DND-41 (cell line): ENCODE measurements at regions not wholly inside any gene's neighbourhood (a gene's known extent, or its start where the extent isn't known, plus 50 kb on each side); places are given as distances from the start of the nearest gene placed in this dataset.

Experiments used
- ATAC-seq: fragments of 200-7000 bp; cut with Tn5 transposase; 3 replicates; pipeline ENCODE4 v1.9.1; 2021; ENCODE audit warnings: low read depth; ENCODE audit not compliant: insufficient read depth
- DNase-seq: peaks from one replicate; pipeline ENCODE4 v3.0.0-alpha.2; 2020
- H2AFZ ChIP-seq: 2 replicates; pipeline ENCODE4 v1.6.0; 2012; ENCODE audit warnings: low read depth, low read length
- H3K27ac ChIP-seq: 2 replicates; pipeline ENCODE4 v1.5.1; 2012; ENCODE audit warnings: low read length, inconsistent platforms
- H3K27me3 ChIP-seq: fragments of 200-600 bp; sonication (generic); 2 replicates; pipeline ENCODE4 v1.6.0; 2012; ENCODE audit warnings: low read length, mild to moderate bottlenecking, inconsistent platforms; ENCODE audit not compliant: insufficient read depth, poor library complexity
- H3K36me3 ChIP-seq: 2 replicates; pipeline ENCODE4 v1.5.1; 2012; ENCODE audit warnings: low read length, inconsistent platforms; ENCODE audit not compliant: insufficient read depth
- H3K4me1 ChIP-seq: 2 replicates; pipeline ENCODE4 v1.5.1; 2012; ENCODE audit warnings: mild to moderate bottlenecking, low read length; ENCODE audit not compliant: insufficient read depth
- H3K4me2 ChIP-seq: 2 replicates; pipeline ENCODE4 v1.6.0; 2012; ENCODE audit warnings: mild to moderate bottlenecking, moderate library complexity, low read length, inconsistent platforms; ENCODE audit not compliant: insufficient read depth
- H3K4me3 ChIP-seq, 2 experiments: fragments of 200-600 bp in 1 of 2; shearing (Covaris generic) in 1 of 2; 2 replicates each; pipeline ENCODE4 v1.5.1; 2012 to 2016; ENCODE audit warnings: inconsistent platforms in 2 of 2, low read length in 2 of 2, mild to moderate bottlenecking in 2 of 2, low read depth in 1 of 2, moderate library complexity in 1 of 2
- H3K79me2 ChIP-seq: 2 replicates; pipeline ENCODE4 v1.6.0; 2012; ENCODE audit warnings: low read length, inconsistent platforms; ENCODE audit not compliant: insufficient read depth
- H3K9ac ChIP-seq: 2 replicates; pipeline ENCODE4 v1.6.0; 2012; ENCODE audit warnings: low read depth, mild to moderate bottlenecking, inconsistent platforms, low read length, moderate library complexity
- H3K9me3 ChIP-seq: 2 replicates; pipeline ENCODE4 v1.5.1; 2012; ENCODE audit warnings: low read length, moderate library complexity, mild to moderate bottlenecking, inconsistent platforms; ENCODE audit not compliant: insufficient read depth, severe bottlenecking
- H4K20me1 ChIP-seq: 2 replicates; pipeline ENCODE4 v1.6.0; 2012; ENCODE audit warnings: low read length; ENCODE audit not compliant: insufficient read depth
- CTCF ChIP-seq: IDR thresholded peaks from 2 replicates; pipeline ENCODE4 v1.5.1; 2012; ENCODE audit warnings: borderline replicate concordance, low read length, moderate library complexity, mild to moderate bottlenecking; ENCODE audit not compliant: poor library complexity, severe bottlenecking; ENCODE audit errors: extremely low read depth
- EZH2 ChIP-seq: IDR thresholded peaks from 3 replicates; pipeline ENCODE4 v1.6.1; 2012; ENCODE audit warnings: borderline replicate concordance, low read depth, mild to moderate bottlenecking, moderate library complexity, low read length, inconsistent platforms; ENCODE audit not compliant: severe bottlenecking

GRCh38 chr12:131402781-131403396, 308.0 kb upstream of the SFSWAP start:
- H3K4me2 ChIP-seq: no peak overlapping the region
- ATAC-seq: no peak
- TF ChIP-seq CTCF: no peak
- no peak for TF ChIP-seq EZH2
- H3K79me2 ChIP-seq: no peaks in the 10 kb centered on the region
- no peak for DNase-seq
- no peak overlapping the region for H3K9ac ChIP-seq
- H3K4me3 ChIP-seq: no peak overlapping the region
- peaks cover 7% of the 10 kb centered on the region for H3K9me3 ChIP-seq
- no peaks in the 10 kb centered on the region for H3K27me3 ChIP-seq
- H2AFZ ChIP-seq: no peak overlapping the region
- no peaks in the 10 kb centered on the region for H3K4me1 ChIP-seq
- no peaks in the 10 kb centered on the region for H3K36me3 ChIP-seq
- H3K27ac ChIP-seq: no peak overlapping the region
- H4K20me1 ChIP-seq: no peaks in the 10 kb centered on the region

- Histone ChIP-seq H3K27me3 (no peaks in the 10 kb centered on the region), H3K9me3 (peaks cover 6% of the 10 kb centered on the region), H3K36me3 (no peaks in the 10 kb centered on the region), H3K4me1 (no peaks in the 10 kb centered on the region), H3K4me2 (no peak overlapping the region), H3K27ac (no peak overlapping the region), H2AFZ (no peak overlapping the region), H3K9ac (no peak overlapping the region), H4K20me1 (no peaks in the 10 kb centered on the region), H3K4me3 (no peak overlapping the region), H3K79me2 (no peaks in the 10 kb centered on the region)
- TF ChIP-seq CTCF: no peak
- no peak for TF ChIP-seq EZH2
- no peak for ATAC-seq
- DNase-seq: no peak
Measured at GRCh38 chr12:131403676-131404075, 307.2 kb upstream of the SFSWAP start.

- DNase-seq: no peak
- TF ChIP-seq CTCF (no peak), EZH2 (no peak)
Measured at GRCh38 chr12:131404705-131405104, 306.2 kb upstream of the SFSWAP start.

More at GRCh38 chr12:131404705-131405104, 306.2 kb upstream of the SFSWAP start:
- Histone ChIP-seq H2AFZ (no peak overlapping the region), H3K4me2 (no peak overlapping the region), H3K9ac (no peak overlapping the region), H3K9me3 (no peaks in the 10 kb centered on the region), H3K4me3 (no peak overlapping the region), H3K36me3 (no peaks in the 10 kb centered on the region), H3K79me2 (no peaks in the 10 kb centered on the region), H3K4me1 (no peaks in the 10 kb centered on the region), H4K20me1 (no peaks in the 10 kb centered on the region), H3K27ac (no peak overlapping the region), H3K27me3 (no peaks in the 10 kb centered on the region)
- no peak for ATAC-seq
